Hypothalamus (tissue), 51 donors: ENCODE measurements at regions not wholly inside any gene's neighbourhood (a gene's known extent, or its start where the extent isn't known, plus 50 kb on each side); places are given as distances from the start of the nearest gene placed in this dataset.
"Not testable (repeated sequence)": the region's sequence is repeated elsewhere in the genome, so short reads cannot be mapped to it uniquely, and the experiment has no call there.

Experiments used
- DNase-seq, 51 donors: peaks; one replicate each; lab custom pipeline; 2025; lab: John Stamatoyannopoulos, UW

DNA sequence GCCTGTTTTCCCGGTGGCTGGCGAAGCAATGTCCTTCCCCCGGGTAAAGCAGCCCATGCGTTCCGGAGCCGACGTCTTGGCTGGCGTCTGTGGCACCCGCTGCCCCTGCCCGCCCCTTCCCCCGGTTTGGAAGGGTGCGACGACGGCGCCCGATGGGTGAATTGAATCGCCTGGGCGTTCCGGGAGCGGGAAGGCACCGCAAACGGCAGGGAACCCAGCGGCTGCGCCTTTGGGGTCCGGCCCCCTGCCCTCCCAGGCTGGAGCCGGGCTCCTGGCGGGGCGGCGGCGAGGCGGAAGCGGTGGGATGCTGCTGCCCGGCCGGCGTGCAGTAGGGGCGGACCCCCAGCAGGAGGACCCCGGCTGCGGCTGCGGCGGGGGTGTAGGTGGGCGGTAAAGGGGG, 123.6 kb upstream of the RHOU start:
- DNase-seq, result not testable (repeated sequence)

DNA sequence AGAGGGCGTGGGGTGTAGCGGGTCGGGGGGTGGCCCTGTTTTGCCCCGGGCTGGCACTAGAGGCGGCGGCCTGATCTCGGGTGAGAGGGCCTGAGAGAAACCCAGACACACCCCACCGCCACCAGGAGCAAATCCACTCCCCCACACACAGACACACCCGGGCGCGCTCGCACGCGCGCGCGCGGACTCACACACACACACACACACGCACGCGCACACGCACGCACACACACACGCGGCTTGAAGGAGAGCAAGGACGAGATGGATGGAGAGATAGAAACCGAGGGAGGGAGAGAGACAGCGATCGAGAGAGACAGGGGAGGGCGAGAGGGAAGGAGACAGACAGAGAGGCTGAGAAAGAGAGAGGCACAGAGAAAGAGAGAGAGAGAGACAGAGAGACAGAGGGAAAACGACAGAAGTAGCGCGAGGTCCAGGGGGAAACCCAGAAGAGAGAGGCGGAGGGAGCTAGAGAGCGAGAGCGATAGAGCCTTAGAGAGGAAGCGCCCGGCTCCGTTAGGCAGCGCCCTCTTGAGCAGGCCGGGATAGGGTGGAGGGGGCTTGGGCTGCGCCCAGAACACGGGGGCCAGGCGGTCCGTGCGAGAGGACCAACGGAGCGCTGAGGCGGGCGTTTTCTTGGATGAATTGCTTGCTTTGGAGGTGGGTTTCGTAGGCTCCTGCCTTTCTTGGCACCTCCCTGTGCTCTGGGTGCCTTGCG, 113.1 kb upstream of the RHOU start:
- not testable (repeated sequence) for DNase-seq

DNA sequence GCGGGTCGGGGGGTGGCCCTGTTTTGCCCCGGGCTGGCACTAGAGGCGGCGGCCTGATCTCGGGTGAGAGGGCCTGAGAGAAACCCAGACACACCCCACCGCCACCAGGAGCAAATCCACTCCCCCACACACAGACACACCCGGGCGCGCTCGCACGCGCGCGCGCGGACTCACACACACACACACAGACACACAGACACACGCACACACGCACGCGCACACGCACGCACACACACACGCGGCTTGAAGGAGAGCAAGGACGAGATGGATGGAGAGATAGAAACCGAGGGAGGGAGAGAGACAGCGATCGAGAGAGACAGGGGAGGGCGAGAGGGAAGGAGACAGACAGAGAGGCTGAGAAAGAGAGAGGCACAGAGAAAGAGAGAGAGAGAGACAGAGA, 108.8 kb upstream of the RHOU start:
- DNase-seq, result not testable (repeated sequence)

DNA sequence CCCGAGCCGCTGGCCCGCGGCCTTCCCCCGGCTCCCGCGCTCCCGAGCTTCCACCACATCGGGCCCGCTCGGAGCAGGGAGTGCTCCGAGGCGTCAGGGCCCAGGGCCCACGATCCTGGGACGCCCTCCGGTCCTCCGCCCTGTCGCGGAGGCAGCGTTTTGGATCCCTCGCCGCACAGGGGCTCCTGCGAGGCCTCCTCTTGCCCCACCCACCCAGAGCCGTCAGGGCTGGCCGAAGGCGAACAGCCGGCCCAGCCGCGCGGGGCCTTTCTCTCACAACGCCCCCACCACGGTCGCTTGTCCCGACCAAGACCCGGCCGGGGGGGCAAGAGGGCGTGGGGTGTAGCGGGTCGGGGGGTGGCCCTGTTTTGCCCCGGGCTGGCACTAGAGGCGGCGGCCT, 102.4 kb upstream of the RHOU start:
- DNase-seq, result not testable (repeated sequence)

DNA sequence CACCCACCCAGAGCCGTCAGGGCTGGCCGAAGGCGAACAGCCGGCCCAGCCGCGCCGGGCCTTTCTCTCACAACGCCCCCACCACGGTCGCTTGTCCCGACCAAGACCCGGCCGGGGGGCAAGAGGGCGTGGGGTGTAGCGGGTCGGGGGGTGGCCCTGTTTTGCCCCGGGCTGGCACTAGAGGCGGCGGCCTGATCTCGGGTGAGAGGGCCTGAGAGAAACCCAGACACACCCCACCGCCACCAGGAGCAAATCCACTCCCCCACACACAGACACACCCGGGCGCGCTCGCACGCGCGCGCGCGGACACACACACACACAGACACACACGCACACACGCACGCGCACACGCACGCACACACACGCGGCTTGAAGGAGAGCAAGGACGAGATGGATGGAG, 100.0 kb upstream of the RHOU start:
- DNase-seq, result peak in 3 of 51 donors; percentile 30 to 62 (median 50)

DNA sequence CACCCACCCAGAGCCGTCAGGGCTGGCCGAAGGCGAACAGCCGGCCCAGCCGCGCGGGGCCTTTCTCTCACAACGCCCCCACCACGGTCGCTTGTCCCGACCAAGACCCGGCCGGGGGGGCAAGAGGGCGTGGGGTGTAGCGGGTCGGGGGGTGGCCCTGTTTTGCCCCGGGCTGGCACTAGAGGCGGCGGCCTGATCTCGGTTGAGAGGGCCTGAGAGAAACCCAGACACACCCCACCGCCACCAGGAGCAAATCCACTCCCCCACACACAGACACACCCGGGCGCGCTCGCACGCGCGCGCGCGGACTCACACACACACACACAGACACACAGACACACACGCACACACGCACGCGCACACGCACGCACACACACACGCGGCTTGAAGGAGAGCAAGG, 97.8 kb upstream of the RHOU start:
- not testable (repeated sequence) for DNase-seq

DNA sequence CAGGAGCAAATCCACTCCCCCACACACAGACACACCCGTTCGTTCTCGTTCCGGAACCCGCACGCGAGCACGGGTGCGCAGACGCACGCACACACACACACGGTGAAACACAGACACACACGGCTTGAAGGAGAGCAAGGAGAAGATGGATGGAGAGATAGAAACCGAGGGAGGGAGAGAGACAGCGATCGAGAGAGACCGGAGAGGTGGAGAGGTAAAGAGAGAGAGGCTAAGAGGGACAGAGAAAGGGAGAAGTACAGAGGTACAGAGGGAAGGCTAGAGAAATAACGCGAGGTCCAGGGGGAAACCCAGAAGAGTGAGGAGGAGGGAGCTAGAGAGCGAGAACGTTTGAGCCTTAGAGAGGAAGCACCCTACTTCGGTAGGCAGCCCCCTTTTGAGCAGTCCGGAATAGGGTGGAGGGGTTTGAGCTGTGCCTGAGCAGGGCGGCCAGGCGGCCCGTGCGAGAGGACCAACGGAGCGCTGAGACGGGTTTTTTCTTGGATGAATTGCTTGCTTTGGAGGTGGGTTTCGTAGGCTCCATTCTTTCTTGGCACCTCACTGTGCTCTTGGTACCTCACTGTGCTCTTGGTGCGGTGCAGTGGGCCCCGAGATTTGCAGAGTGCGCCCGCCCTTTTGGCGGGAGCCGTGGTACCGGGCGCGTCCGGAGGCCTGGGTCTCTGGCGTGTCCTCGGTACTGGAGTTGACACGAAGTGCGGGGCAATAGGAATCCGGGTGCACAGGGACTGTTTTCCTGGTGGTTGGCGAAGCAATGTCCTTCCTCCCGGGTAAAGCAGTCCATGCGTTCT, 88.4 kb upstream of the RHOU start:
- DNase-seq, result no peak

DNA sequence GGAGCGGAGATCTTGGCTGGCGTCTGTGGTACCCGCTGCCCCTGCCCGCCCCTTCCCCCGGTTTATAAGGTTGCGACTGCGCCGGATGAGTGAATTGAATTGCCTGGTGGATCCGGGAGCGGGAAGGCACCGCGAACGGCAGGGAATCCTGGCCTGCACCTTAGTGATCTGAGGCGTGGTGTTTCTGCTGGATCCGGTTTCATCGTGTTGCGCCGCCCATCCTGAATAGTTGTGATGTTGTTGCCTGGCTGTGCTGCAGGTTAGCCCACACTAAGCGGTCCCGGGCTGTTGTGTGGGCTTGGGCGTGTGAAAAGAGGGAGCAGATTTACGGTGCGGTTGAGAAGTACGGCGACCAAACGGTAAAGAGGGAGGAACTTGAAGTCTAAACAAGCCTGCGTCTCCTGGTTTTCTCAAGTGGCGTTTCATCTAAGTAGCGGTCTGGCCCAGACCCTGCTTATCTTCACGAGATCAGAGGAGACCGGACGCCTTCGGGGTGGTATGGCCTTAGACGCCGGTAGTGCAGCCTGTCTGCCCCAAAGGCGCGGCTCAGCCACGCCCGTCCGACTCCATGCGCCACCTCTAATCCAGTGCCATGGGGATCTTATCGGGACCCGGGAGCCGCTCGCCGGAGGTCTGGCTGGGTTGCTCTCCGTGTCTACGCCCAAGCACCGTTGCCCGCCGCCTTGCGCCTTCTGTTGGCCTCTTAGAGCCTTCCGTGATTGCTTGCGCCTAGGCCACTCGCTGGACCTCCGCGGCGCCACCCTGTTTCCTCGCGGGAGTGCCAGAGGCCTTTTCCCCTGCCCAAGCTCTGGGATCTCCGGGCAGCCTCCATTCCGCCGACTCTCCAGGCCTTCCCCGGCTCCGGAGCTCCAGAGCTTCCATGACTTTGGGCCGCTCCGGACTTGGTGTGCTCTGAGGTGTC, 87.5 kb upstream of the RHOU start:
- DNase-seq, result no peak

DNA sequence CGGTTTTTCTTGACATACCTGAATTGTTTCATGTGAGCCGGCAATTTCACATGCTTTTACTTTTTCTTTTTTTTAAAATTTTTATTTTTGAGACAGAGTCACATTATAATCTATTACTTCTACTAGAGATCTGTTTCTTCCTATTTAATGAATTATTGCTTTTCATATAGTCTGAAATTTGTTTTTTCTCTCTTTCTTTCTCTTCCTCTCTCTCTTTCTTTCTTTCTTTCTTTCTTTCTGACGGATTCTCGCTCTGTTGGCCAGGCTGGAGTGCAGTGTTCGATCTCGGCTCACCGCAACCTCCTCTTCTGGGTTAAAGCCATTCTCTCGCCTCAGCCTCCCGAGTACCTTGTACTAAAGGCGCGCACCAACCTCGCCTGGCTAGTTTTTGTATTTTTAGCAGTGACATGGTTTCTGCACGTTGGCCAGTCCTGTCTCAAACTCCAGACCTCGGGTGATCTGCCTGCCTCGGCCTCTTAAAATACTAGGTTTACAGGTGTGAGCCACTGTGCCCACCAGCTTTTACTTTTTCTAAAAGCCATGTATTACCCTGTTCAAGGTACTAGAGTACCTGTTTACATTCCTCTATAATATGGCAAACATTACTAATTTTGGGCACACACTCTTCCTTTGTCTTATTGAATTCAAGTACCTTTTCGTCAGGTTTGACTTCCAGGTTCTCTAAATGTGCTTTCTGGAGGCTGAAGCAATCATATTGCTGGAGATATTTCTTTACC, 86.5 kb upstream of the RHOU start:
- DNase-seq, result no peak

DNA sequence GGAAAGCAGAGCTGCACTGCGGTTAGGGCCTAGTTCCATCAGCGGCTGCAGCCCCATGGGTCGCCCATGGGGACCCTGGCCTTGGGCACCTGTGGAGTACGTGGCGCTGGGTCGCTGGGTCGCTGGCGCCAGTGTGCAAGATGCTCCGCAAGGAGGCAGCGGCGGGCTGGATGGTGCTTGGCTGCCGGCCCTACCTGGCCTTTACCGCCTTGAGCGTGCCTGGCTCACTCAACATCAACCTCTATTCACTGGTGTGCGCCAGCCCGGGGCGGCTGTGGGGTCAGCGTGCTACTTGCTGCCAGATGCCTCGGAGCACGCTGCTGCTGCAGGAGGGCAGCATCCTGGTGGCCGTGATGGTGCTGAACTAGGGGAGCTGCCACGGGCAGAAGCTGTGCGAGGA, 85.1 kb upstream of the RHOU start:
- no peak for DNase-seq

DNA sequence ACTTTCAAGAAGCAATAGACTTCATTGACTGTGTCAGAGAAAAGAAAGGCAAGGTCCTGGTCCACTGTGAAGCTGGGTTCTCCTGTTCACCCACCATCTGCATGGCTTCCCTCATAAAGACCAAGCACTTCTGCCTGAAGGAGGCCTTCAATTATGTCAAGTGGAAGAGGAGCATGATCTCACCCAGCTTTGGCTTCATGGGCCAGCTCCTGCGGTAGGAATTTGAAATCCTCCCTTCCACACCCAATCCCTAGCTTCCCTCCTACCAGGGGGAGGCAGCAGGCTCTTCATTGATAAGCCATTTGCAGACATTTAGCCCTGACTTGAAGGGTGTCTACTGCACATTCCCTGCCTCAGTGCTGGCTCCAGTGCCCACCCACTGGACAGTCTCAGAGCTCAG, 84.3 kb upstream of the RHOU start:
- DNase-seq, result no peak

DNA sequence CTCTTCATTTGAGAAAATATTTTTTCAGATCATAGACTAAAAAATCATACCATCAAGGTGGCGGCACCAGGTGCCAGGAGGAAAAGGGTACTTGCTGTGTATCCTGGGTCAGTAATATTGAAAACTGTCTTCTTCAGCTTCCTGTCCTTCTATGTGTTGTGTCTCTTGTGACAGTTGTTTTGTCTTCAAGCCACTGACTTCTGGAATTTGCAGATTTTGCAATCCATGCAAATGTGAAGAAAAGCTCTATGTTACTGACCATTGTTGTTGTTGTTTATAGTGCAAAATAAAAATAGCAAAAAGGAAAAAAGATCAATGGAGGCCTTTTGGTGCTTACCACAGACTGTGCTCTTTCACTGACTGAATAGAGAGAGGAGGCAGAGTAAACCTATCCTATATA, 83.2 kb upstream of the RHOU start:
- no peak for DNase-seq

DNA sequence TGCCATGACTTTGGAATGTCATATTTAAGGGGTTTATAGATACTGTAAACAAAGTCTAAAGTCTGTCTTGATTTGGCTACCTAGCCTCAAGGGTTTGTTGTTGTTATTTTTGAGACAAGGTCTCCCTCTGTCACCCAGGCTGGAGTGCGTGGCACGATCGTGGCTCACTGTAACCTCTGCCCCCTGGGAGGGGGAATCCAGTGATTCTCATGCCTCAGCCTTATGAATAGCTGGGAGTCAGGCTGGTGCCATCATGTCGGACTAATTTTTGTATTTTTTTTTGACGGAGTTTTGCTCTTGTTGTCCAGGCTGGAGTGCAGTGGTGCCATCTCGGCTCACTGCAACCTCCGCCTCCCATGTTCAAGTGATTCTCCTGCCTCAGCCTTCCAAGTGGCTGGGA, 82.2 kb upstream of the RHOU start:
- DNase-seq, result not testable (repeated sequence)

DNA sequence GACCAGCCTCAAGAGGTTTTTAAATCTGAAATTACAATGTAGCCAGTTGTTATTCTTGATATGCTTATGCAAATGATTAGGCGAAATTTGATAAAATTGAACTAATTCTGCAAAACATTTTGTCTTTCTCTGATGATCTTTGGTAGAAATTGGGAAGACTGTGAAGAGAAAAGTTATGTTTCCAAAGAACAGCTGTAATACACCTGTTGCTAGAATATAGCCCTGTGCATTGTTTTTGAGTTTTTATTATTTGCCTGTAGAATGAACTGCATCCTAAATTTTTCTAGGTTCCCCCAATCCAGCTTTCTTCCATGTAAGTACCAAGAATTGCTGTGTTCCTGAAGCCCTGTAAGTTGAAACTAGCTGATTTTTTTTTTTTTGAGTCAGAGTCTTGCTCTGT, 81.5 kb upstream of the RHOU start:
- DNase-seq, result no peak

DNA sequence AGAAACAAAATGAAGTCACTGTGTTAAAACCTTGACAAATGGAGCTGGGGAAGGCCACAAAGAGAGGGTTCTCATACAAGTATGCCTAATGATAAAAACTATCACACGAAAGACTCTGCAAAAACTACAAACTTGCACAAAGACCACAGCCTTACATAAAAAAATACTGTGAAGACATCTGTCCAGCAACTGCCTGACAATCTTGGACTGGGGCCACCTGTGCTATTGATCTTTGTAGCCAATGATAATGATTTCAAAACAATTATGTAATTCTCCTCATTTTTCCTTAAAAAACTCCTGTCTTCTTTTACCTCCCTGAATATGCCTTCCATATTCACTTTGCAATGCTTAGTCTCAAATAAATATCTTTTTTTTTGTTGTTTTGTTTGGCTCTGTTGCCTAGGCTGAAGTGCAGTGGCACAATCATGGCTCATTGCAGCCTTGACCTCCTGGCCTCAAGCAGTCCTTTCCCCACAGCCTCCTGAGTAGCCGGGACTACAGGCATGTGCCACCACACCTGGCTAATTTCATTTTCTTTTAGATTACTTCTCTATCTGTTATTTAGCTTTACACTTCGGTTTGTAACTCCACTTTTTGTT, 79.4 kb upstream of the RHOU start:
- DNase-seq, result no peak

DNA sequence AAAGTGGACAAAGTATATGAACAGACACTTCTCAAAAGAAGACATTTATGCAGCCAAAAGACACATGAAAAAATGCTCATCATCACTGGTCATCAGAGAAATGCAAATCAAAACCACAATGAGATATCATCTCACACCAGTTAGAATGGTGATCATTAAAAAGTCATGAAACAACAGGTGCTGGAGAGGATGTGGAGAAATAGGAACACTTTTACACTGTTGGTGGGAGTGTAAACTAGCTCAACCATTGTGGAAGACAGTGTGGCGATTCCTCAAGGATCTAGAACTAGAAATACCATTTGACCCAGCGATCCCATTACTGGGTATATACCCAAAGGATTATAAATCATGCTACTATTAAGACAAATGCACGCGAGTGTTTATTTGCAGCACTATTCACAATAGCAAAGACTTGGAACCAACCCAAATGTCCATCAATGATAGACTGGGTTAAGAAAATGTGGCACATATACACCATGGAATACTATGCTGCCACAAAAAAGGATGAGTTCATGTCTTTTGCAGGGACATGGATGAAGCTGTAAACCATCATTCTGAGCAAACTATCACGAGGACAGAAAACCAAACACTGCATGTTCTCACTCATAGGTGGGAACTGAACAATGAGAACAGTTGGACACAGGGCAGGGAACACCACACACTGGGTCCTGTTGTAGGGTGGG, 73.1 kb upstream of the RHOU start:
- DNase-seq, result not testable (repeated sequence)

DNA sequence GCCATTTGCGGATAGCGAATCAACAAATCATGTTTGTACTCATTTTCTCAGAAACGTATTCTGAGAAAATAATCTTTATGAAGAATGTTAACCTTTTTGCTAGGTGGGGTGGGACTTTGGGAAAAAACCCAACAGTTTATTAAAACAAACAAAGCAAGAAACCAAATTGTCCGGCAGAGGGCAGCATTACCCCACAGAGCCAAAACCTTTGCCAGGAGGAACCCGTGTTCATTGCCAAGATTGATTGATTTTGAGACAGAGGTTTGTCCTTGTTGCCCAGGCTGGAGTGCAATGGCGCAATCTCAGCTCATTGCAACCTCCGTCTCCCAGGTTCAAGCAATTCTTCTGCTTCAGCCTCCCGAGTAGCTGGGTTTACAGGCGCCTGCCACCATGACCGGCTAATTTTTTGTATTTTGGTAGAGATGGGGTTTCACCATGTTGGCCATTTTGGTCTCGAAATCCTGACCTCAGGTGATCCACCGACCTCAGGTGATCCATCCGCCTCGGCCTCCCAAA, 70.8 kb upstream of the RHOU start:
- peak in 47 of 51 donors; percentile 7 to 87 (median 53) for DNase-seq

DNA sequence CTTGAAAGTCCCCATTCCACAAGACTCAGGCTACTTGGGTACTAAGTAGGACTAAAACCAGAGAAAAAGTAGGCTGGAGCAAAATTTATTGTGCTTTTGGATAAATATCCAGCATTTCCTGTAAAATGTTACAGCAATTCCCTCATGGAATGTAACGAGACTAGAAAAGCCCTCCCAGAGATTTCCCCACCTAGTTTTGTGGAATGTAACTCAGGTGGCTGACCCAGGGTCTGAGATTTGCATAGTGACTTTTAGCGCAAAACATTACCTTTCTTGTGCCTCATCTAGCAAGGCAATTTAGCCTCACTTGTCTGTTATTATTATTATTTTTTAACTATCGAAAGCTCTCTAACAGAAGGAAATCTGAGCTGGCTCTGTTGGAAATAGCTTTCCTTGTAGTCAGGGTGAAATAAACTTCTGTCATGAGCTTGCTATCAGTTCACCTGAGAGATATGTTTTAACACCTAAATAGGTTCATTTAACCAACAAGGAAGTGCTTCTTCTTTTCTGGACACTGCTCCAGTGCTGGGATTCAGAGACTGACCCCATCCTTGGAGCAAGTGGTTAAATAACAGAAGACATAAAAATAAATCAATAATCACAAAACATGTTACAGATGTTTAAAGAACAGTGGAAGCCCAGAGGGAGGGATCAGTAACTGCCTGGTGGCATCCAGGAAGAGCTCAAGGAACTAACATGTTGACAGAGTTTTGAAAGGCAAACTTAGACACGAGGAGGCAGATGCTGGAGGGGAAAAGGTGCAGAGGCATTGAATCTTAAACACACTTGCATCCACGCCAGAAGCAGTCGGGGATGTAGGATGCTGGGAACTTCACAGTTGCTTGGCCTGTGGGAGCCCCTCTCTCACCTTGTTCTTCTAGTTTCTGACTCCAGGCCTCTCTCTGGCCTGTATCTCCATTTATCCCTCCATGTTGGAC, 68.3 kb upstream of the RHOU start:
- DNase-seq, result no peak
